K562 (cell line): ENCODE measurements at regions not wholly inside any gene's neighbourhood (a gene's known extent, or its start where the extent isn't known, plus 50 kb on each side); places are given as distances from the start of the nearest gene placed in this dataset.

ENCODE experiments used
- EZH2 ChIP-seq: IDR thresholded peaks from 2 replicates; pipeline ENCODE4 v1.6.1; 2012; ENCODE audit warnings: low read depth, mild to moderate bottlenecking, inconsistent platforms, low read length, borderline replicate concordance
- KLF10 ChIP-seq: fragments of 250-450 bp; sonication (Bioruptor Pico); IDR thresholded peaks from 2 replicates; pipeline ENCODE4 v1.6.1; 2021; ENCODE audit warnings: matching md5 sums
- TAF1 ChIP-seq: IDR thresholded peaks from 2 replicates; pipeline ENCODE4 v1.6.1; 2011; ENCODE audit warnings: mild to moderate bottlenecking, low read length, moderate library complexity; ENCODE audit not compliant: insufficient read depth, control insufficient read depth, severe bottlenecking; ENCODE audit errors: extremely low read depth
- TCF7L2 ChIP-seq: fragments of 150-350 bp; IDR thresholded peaks from 2 replicates; pipeline ENCODE4 v1.6.1; 2016; ENCODE audit warnings: low read depth, mild to moderate bottlenecking, low read length, moderate library complexity
- TEAD2 ChIP-seq: fragments of 450-650 bp; IDR thresholded peaks from 2 replicates; pipeline ENCODE4 v1.6.1; 2016; ENCODE audit warnings: missing genetic modification characterization, control low read depth, missing compliant biosample characterization
- ZKSCAN1 ChIP-seq: fragments of 150-350 bp; IDR thresholded peaks from 2 replicates; pipeline ENCODE4 v1.6.1; 2016; ENCODE audit warnings: low read depth, low read length

- no peak for TF ChIP-seq ZKSCAN1
- no peak for TF ChIP-seq EZH2
- no peak for TF ChIP-seq TCF7L2
- TF ChIP-seq TAF1 = no peak
- no peak for TF ChIP-seq KLF10 (CRISPR knock-in tag)
- TF ChIP-seq TEAD2 = no peak
These were observed 1392.4 kb upstream of the SLC39A10 start for GRCh38 chr2:194264586-194264985.
